ENCODE measurements at regions not wholly inside any gene's neighbourhood (a gene's known extent, or its start where the extent isn't known, plus 50 kb on each side); places are given as distances from the start of the nearest gene placed in this dataset.

- no peak overlapping the region for H3K27ac Mint-ChIP-seq (ENCODE audit: unreplicated experiment)
Observed at GRCh38 chr15:34700891-34701427, 53.8 kb downstream of the GJD2 start.

DNA sequence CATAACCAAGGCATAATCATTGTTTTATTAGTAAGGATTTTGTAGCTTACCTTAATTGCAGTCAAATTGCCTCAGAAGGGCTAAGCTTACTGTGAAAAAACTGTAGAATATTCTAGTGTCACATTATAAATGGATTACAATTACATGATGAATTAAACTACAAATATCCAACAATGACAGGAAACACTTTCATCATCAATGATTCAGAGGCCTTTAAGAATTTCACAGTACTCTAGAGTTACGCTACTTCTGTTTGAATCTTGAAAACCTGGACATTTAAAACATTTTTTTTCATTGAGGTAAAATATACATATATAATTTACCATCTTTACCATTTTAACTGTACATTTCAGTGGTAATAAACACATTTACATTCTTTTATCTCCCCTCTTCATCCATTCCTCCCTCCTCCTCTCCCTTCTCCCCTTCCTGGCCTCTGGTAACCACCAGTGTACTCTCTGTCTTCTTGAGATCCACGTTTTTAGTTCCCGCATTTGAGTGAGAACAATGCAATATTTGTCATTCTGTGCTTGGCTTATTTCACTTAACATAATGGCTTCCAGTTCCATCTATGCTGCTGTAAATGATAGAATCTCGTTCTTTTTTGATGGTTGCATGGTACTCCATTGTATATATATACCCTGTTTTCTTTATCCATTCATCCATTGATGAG lies 54.7 kb downstream of the GJD2 start:
- Mint-ChIP-seq H3K4me3 (ENCODE audit: unreplicated experiment) (no peak overlapping the region), H3K36me3 (ENCODE audit: unreplicated experiment) (no peaks in the 10 kb centered on the region), H3K9me3 (ENCODE audit: unreplicated experiment) (no peaks in the 10 kb centered on the region), H3K27me3 (ENCODE audit: unreplicated experiment) (peaks cover 34% of the 10 kb centered on the region), H3K4me1 (ENCODE audit: unreplicated experiment) (peaks cover 2% of the 10 kb centered on the region), H3K27ac (ENCODE audit: unreplicated experiment) (no peak overlapping the region)
- DNase-seq (ENCODE audit: extremely low spot score, unreplicated experiment) = no peak
- TF ChIP-seq CTCF (IDR thresholded peaks at IDR 0.05) = no peak

More at GRCh38 chr15:34700891-34701427, 53.8 kb downstream of the GJD2 start:
- H3K9me3 Mint-ChIP-seq (ENCODE audit: unreplicated experiment) = no peaks in the 10 kb centered on the region
- H3K27me3 Mint-ChIP-seq (ENCODE audit: unreplicated experiment) = peaks cover 40% of the 10 kb centered on the region
- no peak for TF ChIP-seq CTCF (IDR thresholded peaks at IDR 0.05)
- DNase-seq (ENCODE audit: extremely low spot score, unreplicated experiment) = no peak
- H3K4me3 Mint-ChIP-seq (ENCODE audit: unreplicated experiment) = no peak overlapping the region
- peaks cover 2% of the 10 kb centered on the region for H3K4me1 Mint-ChIP-seq (ENCODE audit: unreplicated experiment)
- H3K36me3 Mint-ChIP-seq (ENCODE audit: unreplicated experiment) = no peaks in the 10 kb centered on the region

DNA sequence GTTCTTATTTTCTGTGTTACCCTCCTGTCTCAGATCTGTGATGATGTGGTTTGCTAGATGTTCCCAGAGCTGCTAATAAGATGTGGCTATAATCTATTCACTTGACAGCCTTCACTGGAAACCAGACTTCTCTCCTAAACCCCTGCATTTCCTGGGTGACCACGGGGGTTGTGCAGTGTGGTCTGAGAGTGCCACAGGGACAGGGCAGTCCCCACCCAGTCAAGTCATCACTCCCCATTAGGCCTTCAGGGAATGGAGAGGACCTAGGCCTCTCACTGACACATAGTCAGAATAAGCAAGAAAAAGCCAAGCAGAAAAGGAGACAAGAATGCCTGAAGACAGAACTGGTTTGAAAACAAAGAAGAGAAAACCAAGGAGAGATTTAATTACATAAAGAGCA lies 58.3 kb downstream of the GJD2 start:
- no peak for DNase-seq (ENCODE audit: extremely low spot score, unreplicated experiment)
- peaks cover 7% of the 10 kb centered on the region for H3K4me1 Mint-ChIP-seq (ENCODE audit: unreplicated experiment)
- H3K4me3 Mint-ChIP-seq (ENCODE audit: unreplicated experiment) = no peak overlapping the region
- no peaks in the 10 kb centered on the region for H3K36me3 Mint-ChIP-seq (ENCODE audit: unreplicated experiment)
- no peaks in the 10 kb centered on the region for H3K9me3 Mint-ChIP-seq (ENCODE audit: unreplicated experiment)
- H3K27me3 Mint-ChIP-seq (ENCODE audit: unreplicated experiment) = peaks cover 15% of the 10 kb centered on the region
- no peak overlapping the region for H3K27ac Mint-ChIP-seq (ENCODE audit: unreplicated experiment)
- TF ChIP-seq CTCF (IDR thresholded peaks at IDR 0.05) = no peak

GRCh38 chr15:34693053-34693744 lies 61.6 kb downstream of the GJD2 start:
- no peak for DNase-seq (ENCODE audit: extremely low spot score, unreplicated experiment)
- Mint-ChIP-seq H3K36me3 (ENCODE audit: unreplicated experiment) (no peaks in the 10 kb centered on the region), H3K27me3 (ENCODE audit: unreplicated experiment) (peaks cover 6% of the 10 kb centered on the region), H3K27ac (ENCODE audit: unreplicated experiment) (no peak overlapping the region), H3K4me3 (ENCODE audit: unreplicated experiment) (no peak overlapping the region), H3K4me1 (ENCODE audit: unreplicated experiment) (peaks cover 13% of the 10 kb centered on the region), H3K9me3 (ENCODE audit: unreplicated experiment) (peaks cover 8% of the 10 kb centered on the region)
- TF ChIP-seq CTCF (IDR thresholded peaks at IDR 0.05) = no peak

DNA sequence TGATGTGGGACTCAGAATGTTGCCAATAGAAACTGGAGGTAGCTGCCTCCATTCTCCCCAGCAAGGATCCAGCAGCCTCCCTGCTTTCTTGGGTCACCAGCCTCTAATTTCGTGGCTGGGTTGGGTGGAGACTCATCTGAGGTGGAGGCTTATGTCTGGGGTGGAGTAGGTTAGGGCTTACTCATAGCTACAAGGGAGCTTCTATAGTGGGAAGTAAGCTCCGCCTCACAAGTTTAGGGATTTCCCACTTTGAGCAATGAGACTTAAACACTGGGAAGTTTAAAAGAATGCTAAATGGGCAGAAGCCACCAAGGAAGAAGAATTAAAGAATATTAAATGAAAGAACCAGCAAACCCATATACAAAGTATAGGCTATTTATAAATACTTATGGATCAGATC lies 63.8 kb downstream of the GJD2 start:
- no peak overlapping the region for H3K27ac Mint-ChIP-seq (ENCODE audit: unreplicated experiment)
- H3K36me3 Mint-ChIP-seq (ENCODE audit: unreplicated experiment) = no peaks in the 10 kb centered on the region
- H3K9me3 Mint-ChIP-seq (ENCODE audit: unreplicated experiment) = peaks cover 8% of the 10 kb centered on the region
- peaks cover 13% of the 10 kb centered on the region for H3K4me1 Mint-ChIP-seq (ENCODE audit: unreplicated experiment)
- H3K4me3 Mint-ChIP-seq (ENCODE audit: unreplicated experiment) = no peak overlapping the region
- TF ChIP-seq CTCF (IDR thresholded peaks at IDR 0.05) = no peak
- no peak for DNase-seq (ENCODE audit: extremely low spot score, unreplicated experiment)
- peaks cover 3% of the 10 kb centered on the region for H3K27me3 Mint-ChIP-seq (ENCODE audit: unreplicated experiment)
